HG02870 (cell line): ENCODE measurements at regions not wholly inside any gene's neighbourhood (a gene's known extent, or its start where the extent isn't known, plus 50 kb on each side); places are given as distances from the start of the nearest gene placed in this dataset.

Experiments used
- ATAC-seq: cut with Tn5 transposase; IDR thresholded peaks from one replicate; pipeline ENCODE4 v1.9.1; 2021; ENCODE audit warnings: mild to moderate bottlenecking, moderate library complexity; ENCODE audit not compliant: unreplicated experiment

DNA sequence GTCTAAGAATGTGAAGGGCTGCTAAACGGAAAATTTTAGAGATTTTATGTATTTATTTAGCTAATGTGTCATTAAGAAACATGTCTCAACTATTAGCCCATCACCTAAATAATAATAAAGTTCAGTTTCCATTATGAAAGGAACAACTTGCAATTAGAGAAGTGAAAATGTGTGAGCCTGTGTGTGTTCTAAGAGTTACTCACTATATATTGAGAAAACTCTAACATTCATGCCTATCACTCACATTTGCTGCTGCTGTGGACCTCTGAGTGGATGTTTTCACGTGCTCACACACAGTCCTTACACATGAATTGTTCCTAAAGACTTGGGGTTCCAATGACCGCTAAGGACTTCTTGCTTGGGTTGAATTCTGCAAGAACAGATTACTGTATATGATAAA, 364.0 kb downstream of the TMA16 start:
- ATAC-seq: peak; percentile 63

DNA sequence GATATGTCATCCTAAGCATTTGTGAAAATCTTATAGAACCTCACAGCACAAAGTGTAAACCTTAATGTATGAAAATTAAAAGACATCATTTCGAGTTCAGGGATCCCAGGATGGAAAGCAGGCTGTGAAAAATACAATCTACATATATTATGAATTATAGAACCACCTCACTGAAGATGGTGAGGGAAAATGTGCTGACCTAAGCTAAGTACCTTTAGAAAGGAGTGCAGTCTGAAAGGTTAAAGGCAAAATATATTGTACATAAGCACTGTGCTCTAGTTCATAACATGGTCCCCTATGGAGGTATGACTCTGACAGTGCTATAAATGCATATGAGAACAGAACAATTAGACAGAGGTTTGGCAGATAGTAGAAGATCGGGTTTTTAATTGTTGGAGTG, 368.6 kb downstream of the TMA16 start:
- ATAC-seq: no peak

DNA sequence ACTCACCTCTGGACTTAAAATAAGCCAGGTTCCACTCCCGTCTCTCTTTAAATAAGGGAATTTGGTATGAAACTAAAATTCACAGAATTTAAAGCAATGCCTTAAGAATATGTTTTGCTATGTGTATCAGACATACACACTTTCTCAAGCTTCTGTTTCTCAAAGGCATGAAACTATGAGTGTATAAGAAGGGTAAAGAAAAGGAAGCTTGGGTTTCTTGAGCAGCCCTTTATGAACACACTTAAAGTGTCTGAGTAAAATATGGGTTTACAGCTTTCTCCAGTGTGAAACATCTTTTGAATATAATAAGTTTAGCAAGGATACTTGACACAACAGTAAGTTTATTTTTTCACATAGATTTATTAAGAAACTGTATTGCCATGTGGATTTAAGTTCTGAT, 370.5 kb downstream of the TMA16 start:
- no peak for ATAC-seq

DNA sequence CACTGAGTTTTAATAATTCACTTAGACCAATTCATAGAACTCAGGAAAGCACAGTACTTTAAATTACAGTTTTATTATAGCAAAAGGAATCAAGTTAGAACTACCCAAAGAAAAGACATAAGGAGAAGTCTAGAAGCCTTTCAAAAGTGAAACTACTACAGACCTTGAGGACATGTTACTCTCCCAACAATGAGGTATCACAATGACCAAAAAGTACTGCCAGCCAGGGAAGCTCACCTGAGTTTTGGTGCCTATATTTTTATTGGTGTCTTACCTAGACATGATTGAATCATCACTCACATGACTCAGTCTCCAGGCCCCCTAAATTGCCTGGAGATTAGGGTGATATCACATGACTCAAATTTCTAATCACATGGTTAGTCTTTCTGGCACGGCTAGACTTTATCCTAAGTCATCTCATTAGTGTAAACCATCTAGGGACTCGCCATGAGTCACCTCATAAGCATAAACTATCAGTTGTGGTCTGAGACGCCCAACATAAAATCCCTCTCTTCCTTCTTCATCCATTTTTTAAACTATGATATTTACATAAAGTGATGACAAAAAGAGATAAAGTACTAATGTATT, 372.3 kb downstream of the TMA16 start:
- peak; percentile 88 for ATAC-seq

DNA sequence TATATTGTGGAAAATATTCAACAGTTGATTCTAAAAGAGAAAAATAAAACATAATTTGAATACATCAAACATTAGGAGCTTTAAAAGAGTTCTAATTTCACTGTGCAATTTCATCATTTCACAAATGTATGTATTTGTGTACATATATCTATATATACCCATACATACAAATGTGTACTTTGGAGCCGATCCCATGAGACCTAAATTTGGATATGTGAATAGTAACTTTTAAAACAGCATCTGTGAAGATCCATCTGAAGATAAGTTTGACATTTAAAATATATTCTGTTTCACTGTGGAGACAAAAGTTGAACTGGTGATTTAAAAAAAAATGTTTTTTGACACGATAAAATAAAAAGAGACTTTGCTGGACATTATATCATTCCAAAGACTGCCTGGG, 374.0 kb downstream of the TMA16 start:
- ATAC-seq: no peak

DNA sequence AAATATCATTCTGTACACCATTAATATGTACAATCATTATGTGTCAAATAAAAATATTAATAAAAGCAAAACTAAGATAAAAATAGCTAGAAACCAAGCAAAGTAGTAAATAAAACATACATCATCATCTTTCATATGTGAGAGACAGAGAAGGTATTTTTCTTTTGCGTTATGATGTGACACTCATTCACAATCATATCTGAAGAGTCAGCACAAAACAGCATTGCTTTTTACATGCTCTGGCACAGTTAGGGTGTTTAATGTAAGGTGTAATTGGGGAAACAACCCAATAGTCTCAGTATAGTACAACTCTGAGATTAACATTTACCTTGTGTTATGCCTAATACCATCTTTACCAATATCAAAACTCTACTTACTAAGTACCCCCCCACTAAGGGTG, 376.6 kb downstream of the TMA16 start:
- no peak for ATAC-seq

DNA sequence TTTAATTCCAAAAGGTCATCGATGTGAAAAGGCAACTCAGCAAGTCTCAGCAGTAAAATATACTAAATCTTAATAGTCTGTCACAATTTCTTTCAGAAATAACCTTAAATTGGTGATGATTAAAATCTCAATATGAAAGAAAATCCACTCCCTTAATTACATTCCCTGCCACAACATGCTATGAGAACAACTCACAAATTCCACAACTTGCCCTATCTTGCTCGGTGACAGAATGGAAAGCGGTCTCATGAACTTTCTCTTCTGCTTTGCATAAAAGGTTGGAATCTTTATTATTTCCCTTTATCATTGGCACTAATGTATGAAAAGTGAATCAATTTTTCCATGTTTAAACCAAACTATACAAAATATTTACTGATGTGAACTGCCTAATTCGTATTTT, 380.8 kb downstream of the TMA16 start:
- ATAC-seq: no peak

DNA sequence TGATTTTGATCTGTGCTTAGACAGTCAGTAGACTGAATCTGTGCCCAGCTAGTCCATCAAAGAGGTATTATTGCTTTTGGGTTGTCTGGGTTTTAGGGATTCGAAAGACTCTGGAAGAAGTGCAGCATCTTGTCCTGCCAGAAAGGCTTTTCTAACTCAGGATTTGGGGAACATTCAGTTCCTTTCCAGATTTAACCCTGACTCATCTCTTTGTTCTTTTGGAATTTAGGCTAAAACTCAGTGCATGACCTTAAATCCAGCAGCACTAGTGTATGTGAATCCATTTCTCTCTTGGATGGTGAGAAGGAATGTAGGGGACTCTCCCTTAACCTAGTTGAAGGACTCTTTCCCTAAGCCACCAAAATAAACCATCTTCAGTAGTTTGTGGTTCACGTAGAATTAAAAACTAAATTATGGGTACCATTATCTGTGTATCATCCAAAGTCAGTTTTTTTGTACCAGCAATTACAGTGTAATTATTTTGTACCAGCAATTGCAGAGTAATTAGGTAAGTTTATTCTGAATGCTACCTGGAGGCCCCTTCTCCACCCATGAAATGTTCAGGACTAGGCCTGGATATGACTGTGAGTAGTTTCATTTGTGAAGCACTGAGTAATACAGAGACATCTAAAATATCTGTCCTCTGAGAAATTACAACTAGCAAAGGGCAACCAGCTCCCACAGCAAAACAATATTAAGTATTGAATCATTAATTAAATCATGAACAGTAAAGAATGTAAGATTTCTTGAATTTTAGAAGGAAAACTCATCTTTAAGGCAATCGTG, 384.0 kb downstream of the TMA16 start:
- peak; percentile 96 for ATAC-seq

DNA sequence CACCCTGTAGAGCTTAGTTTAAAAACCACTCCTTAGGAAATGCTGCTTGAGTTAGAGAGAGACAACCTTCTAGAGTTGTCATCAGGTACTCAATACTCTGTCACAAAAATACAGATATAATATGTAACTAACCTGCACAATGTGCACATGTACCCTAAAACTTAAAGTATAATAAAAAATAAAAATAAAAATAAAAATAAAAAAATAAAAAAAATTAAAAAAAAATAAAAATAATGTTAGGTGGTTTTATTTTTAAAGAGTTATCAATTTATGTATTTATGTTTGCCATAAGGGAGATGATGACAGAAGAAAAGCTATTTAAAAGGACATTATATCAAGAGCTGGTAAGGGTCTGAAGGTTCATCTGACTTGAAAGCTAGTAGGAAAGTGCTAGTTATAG, 397.9 kb downstream of the TMA16 start:
- no peak for ATAC-seq

DNA sequence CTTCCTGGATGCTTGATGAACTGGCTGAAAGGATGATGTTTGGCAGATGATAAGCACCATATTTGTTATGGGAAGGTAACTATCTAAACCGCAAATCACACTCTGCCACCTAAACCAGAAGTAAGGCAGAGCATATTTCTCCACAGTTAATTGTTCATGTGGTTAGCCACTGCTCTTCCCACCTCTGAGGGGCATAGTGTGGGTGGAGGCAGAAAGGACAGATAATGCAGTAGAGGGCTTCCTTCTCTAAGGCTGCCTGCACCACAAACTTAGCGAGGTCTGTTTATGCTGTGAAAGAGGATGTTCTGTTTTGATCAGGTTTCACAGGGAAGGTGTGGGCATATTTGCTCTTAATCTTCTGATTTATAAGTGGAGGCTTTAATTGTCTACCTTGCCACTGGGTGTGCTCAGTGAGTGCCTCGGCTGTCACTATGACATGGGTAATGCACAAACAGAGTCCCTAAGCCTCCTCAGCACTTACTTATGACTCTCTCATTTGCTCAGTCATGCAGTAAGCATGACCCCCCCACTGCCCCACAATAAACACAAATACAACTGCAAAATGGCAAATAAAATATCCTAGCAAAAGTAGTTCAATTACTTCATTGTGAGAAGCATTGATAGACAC, 401.0 kb downstream of the TMA16 start:
- ATAC-seq: no peak

DNA sequence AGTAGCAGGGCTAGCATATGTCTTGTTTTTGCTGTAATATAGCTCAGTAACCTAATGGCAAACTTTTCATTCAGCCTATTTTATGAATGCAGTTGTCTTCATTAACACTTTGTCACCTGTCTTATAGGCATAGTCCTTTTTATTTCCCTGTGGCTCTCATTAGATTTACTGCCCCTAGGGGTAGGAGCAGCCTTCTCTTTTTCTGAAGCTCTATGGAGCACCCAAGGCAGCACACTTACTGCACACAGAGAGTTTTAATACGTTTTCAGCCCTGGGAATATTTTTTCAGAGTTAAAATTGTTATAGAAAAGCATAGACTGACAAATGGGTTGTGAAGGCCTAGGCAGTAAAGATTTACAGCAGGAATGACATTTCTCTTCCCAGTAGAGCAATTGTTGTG, 406.8 kb downstream of the TMA16 start:
- ATAC-seq: no peak

DNA sequence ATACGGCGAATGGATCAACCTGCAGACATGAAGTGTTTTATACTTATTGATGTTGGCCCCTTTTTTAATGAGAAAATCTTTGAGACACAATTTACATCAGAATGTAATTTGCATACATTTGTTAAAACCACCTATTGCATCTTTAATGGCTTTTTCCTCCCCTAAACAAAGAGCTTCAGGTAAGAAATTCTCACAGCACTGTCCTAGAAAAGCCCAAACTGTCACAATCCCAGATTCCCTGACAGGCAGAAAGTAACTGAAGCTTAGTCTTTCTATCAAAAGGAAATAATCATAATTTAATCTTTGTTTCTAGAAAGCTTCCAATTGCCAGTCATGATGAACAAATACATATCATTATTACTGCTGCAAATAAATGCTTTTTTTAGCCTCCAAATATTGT, 407.9 kb downstream of the TMA16 start:
- no peak for ATAC-seq

DNA sequence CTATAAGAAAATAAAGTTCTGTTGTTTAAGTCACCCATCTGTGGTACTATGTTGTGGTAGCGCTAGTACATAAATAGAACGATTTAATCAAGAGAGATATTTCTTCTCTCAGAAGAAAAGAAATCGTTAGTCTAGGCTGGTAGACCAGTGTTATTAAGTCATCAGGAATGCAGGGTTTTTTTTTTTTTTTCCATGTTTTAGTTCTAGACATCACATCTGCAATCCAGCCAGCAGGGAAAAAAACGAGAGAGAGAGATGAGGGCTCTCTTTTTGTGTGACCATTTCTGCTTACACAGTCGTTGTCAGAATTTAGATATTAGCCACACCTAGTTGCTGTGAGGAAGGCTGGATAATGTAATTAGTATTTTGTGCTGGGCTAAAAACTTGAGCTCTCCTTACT, 417.4 kb downstream of the TMA16 start:
- ATAC-seq: no peak

DNA sequence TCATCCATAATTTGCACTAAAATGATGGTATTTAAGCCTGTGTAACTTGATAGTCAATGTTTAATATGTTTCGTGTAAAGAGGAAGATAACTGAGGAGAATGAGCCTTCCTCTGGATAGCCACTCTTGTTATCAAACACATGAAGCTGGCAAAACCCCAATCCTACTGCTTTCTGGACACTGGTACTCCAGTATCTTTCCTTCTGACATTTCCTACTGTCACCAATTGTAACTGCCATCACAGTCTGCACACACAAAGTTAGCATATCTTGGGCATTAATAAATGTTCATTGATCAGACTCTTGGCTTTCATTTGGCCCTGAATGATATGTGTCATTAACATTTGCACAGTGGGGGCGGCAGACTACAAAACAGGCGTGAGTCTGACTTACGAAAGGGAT, 419.1 kb downstream of the TMA16 start:
- no peak for ATAC-seq

DNA sequence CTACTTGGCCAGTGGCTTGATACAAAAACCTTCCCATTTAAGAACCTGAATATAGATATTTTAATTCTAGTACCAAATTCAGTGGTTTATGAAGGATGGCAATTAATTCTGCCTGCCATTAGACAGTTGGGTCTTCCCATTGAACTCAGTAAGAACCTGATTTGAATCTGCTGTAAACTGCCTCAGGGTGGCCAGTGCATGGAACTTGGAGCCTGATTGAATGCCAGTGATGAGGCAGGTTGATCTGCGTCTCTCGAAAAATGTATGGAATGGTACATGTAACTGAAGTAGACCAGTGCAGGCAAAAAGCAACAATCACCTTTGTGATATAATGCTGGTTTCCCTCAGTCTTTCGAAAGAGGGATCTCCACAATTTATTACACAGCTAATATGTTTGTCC, 421.4 kb downstream of the TMA16 start:
- ATAC-seq: no peak

DNA sequence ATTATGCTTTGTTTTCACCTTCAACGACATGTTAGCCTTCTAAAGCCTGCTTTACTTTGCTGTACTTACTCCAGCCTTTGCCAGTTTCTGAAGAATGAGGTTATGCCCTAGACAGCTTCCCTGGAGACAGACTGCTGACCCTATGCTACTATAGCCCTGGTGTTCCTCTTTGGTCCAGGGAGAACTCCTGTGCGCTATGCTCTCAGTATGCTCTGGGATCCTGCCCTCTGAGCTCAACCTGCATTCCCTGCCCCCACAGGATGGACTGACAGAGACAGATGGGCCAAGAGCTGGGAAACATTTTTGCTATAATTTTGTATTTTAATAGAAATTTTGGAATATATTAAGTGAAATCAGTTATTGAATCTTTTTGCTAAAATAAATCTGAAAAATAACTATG, 425.9 kb downstream of the TMA16 start:
- no peak for ATAC-seq

DNA sequence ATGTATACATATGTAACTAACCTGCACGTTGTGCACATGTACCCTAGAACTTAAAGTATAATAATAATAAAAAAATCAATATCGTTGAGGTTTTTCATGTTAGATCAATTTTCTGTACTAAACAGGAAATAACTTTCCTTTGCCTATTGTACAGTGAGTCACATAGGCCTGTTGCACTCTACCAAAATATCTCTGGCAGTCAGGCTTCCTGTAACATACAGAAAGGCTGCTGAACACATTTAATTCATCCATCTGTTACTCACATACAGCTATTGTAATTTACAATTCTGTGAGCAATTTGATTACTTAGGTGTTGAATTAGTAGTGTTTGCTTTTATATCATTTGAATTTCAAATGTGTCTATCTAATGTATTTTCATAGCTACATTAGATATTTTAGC, 427.8 kb downstream of the TMA16 start:
- no peak for ATAC-seq

DNA sequence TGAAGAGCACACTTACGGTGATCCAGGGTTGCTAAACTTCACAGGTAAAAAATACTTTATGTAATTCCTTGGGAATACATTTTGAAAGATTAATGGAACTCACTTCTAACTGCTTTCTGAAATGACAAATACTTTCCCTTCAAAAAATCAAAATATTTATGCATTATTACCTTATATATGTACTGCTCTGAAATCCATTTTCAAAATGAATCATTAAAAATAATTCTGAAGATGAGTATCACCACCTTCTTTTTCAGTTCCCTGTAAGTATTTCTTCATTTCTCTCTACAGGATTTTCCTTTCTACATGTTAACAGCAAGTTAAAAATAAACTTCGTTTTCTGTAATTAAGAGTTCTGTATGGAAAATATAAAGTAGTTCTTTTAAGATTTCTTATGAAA, 428.6 kb downstream of the TMA16 start:
- peak; percentile 45 for ATAC-seq

DNA sequence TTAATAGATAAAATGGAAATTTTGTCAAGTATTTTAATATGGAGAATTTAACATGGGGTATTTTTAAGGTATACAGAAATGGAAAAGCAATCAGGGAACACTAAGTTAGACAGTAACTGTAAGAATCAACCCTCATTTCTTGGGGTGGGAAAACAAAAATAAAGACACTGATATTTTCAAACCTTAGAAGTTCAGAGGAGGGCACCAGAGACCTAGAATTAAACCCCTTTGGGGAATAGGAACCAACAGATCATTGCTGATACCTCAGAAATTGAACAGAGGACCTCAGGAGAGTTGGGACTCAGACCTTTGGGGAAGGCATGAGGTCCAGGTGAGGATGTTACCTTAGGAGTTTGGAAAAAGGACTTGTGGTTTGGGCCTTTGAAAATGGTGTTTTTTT, 435.6 kb downstream of the TMA16 start:
- no peak for ATAC-seq

DNA sequence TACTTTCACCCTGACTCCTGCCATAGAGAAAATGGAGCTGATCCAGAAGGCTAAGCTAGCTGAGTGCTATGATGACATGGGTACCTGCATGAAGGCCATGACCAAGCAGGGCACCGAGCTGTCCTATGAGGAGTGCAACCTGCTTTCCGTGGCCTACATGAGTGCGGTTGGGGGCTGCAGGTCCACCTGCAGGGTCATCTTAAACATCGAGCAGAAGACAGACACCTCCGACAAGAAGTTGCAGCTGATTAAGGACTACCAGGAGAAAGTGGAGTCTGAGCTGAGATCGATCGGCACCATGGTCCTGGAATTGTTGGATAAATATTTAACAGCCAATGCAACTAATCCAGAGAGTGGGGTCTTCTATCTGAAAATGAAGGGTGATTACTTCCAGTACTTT, 438.0 kb downstream of the TMA16 start:
- no peak for ATAC-seq

DNA sequence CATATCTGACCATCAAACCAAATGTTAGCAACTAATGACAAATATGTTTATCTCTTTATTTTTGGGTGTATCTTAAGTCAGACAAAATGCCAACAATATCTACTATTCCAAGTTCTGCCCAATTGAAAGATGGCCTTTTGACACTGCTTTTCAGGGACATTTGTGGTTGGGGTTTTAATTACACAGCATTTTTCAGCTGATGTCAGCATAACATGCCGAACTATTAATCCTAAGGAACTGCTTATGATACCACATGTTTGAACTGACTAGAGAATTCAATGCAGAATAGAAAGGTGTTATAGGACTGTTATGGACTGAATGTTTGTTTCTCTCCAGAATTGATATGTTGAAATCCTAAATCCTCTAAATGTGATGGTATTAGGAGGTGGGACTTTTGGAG, 445.1 kb downstream of the TMA16 start:
- no peak for ATAC-seq

DNA sequence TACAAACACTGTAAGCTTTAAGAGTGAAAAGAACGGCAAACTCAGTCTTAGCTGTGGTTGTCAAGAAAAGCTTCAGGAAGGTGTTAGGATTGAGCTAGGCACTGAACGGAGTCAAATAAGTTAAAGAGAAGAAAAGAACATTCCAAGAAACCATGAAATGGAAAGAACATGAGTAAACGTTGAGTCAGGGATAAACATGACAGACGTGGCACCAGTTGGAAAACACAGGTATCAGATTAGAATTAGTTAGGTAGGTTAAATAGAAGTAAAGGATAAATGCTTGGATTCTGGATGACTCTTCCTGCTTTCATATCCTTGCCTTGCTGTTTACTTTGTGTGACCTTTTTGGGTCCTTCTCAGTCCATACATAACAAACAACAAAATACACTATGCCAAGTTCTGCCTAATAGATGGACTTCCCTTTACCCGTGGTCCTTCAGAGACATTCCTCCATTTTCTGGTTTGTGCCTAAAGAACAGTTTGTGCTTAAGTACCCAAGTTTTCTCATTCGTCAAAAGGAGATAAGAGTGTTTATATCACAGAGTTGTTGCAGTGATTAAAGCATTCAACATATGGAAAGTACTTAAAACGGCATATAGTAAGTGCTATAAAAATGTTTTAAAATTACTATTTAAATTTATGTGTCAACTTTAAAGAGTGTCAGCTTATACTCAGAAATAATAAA, 446.9 kb downstream of the TMA16 start:
- ATAC-seq: no peak
